GM19025 (cell line): ENCODE measurements at regions not wholly inside any gene's neighbourhood (a gene's known extent, or its start where the extent isn't known, plus 50 kb on each side); places are given as distances from the start of the nearest gene placed in this dataset.

Experiments used
- ATAC-seq: cut with Tn5 transposase; IDR thresholded peaks from one replicate; pipeline ENCODE4 v1.9.1; 2021; ENCODE audit warnings: mild to moderate bottlenecking, low read depth, moderate library complexity; ENCODE audit not compliant: unreplicated experiment

DNA sequence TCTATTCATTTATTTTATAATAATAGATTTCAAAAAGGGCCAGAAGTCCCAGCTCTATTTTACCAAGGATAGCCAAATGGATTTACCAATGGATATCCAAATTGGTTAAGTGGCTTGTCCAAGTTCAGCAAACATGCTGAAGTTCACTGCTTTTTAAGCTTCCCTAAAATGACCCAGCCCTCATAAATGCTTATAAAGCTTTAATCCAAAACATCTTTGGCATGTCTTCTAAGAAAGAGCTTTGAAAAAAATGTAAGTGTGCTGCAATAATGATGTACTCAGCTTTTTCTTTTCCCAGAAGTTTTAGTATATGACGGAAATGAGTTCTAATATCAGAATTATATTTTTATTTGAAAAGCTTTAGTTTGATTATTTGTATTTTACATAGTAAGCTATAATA, 451.5 kb upstream of the ADAMTS5 start:
- no peak for ATAC-seq

DNA sequence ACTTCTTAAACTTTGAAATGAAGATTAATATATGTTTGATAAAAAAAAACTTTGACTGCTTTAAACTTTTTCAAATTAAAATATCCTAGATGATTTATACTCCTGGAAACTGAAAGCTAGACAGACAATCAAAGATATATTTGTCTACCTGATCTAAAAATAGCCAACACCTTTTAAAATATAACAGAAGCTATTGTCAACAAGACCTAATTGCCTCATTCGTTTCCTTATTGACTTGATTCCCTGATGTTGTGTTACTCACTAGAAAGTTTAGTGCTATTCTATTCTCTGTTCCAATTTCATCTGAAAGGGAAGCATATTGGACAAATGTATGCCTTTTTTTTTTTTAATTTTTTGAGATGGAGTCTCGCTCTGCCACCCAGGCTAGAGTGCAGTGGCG, 445.6 kb upstream of the ADAMTS5 start:
- ATAC-seq = no peak

DNA sequence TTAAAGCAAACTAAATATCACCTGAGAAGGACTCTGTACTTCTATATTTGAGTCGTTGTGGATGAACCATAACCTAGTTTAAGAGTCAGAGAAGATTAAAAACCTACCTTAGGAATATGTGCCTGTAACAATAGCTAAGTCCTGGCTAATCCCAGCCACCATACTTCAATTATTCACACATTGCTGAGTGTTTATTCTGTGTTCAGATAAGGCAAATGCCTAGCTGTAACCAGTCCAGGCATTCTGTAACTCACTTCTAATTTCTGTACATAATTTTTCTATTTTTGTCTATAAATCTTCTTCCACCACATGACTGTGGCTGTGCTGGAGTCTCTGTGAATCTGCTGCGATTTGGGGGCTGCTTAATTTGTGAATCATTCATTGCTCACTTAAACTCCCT, 441.9 kb upstream of the ADAMTS5 start:
- no peak for ATAC-seq

DNA sequence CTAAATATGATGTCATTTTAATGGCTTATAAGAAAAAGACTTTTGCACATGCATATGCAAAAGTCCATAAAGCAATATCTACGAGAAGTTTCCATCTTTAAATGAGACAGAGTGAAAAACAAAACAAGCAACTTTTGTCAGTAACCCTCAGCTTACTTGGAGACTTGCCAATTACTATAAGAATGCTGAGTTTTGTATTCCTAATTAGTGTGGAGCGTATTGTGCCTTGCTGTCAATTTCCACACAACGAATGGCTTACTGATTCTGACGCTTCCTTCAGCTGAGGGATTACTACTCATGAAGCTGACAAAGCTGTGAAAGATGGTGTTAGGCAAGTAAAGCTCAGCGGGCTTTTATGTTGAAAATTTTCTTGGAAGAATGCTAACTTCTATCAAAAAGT, 440.4 kb upstream of the ADAMTS5 start:
- ATAC-seq = no peak

DNA sequence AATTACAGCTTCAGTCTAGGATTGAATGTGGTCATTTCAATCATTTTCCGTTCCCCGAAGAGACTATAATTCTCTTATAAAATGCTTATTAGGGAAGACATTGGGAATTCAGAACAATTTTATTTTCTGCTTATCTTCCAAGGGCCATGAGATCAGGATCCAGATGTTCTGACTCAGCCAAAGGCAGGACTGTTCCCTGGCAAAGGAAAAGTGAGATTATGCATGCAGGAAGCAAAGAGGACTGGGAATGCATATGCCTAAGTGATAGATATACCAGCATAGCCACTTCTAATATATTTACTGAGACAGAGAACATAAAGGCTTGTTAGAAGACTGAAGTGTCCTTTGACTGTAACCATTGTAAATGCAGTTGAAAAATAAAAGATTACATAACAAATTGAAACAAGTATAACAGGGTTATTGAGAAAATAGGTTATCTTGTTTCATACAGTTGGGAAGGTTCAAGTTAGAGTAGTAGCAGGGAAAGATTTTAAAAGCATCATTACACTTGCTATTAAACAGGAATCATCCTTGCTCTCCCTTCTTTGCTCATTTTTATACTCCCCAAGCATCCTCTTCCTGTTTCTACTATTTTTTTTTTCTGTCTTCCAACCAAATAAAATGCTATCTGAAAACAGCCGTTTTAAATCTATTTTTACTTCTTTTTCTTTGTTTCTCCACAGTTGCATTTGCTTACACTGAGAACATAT, 439.6 kb upstream of the ADAMTS5 start:
- ATAC-seq = no peak

DNA sequence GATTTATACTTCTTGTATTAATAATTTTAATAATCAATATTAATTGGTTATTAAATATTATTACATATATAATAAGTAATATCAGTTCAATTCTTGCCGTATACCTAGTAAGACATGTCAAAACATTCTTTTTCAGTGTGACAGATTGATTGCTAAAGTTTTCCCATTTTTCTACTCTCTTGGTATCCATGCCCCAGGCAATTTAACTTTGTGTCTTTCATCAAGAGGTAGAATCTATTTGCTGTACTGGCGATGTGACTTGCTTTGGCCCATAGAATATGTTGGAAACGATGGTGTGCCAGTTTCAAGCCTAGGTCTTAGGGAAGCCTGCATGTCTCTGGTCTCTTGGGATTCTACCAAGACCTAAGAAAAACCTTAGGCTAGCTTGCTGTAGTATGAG, 436.1 kb upstream of the ADAMTS5 start:
- ATAC-seq = no peak

DNA sequence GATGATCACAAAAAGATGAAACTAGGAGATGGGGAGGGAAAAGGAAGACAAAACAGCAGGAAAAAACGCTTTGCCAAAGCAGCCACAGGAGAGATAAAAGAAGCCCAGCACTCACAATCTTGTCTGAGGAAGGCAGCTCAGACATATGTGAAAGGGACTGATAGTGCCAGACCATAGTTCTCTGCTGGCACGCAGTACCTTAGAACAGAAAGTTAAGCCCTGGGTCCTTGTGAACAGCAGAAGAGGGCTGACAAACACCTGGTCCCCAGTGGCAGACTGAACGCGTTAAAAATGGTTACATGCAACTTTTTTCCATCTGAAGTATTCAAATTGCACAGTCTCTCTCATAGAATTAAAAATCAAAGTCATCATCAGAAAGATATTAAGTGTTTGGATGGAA, 433.2 kb upstream of the ADAMTS5 start:
- ATAC-seq = no peak

DNA sequence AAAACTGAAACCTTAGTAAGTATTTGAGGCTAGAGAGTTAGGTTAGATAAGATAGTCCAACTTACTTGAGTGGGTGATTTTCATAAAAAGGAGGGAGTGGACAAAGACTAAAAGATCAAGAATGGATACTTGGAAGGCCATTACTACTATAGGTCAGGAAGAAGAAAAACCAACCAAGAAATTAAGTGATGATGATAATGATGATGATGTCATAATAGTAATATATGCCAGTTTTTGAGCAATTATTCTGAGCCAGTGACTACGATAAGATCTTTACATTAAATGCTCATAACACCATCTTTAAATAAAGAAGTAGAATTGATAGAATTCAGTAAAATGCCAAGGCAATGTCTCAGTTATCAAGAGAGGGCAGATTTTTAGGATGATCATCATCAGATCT, 430.7 kb upstream of the ADAMTS5 start:
- ATAC-seq = no peak

DNA sequence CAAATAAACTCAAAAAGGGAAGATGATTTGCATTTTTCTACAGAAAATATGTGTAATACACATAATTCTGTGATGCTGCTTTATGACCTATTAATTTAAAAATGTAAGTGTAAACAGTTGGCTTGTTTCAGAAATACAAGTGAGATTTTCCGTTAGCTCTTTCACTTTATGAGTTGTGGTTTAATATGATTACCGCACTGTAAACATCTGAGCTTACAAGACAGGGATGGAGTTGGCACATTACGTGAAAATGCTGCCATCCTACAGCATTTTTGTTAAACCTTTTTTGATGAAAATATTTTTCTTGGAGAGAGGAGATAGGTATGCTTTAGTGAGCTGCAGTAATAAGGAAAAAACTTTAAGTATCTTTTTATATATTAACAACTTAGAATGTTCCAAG, 426.8 kb upstream of the ADAMTS5 start:
- ATAC-seq = no peak

DNA sequence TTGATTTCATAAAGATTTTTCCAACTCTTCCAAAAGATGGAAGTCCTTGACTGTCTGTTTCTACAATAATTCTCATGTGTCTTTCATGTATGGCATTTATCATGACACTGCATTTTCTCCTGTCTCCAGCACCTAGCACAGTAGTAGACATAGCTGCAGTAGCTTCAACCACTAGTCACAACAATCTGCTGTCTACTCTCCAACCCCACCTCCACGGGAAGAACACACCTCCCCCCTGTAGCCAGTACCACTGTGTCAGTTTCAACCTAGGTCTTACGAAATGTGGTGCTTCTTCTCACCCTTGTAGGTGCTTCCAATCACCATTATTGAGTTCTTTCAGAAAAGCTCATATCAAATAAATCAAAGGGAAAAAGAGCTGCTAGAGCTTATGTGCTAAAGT, 425.1 kb upstream of the ADAMTS5 start:
- no peak for ATAC-seq

DNA sequence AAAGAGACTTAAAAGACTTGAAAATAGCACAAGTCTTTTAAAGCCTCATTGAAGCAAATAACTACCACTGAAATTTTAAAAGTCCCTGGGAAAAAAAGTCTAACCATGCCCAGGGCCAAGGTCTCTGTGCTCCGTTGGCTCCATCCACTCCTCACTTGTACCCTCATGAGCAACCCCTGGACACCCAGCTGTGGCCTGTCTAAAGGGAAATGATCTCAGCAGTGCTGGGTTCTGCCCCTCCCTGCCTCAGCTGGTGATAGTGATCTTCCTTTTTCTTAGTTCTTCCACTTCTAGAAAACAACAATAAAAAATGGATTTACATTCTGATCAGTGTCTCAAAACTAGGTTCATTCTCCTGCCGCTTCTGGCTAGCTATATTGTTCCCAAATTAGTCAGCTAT, 423.5 kb upstream of the ADAMTS5 start:
- no peak for ATAC-seq

DNA sequence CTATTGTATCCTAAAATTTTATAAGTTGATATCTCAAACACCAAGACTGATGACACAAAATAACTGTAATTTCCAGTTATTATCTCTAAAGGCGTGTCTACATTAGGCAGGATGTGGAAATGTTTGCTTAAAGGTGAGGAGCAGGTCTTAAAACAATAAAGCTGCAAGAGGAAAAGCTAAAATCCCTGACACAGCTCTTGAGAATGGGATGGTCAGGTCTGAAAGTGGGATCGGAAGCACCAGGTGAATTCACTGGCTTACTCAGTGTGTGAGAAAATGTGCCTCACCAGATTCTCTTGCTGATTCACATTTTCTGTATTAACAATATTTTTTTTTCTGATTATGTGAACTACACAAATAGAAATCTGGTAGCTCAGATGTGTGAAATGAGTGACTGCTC, 421.9 kb upstream of the ADAMTS5 start:
- ATAC-seq = no peak

DNA sequence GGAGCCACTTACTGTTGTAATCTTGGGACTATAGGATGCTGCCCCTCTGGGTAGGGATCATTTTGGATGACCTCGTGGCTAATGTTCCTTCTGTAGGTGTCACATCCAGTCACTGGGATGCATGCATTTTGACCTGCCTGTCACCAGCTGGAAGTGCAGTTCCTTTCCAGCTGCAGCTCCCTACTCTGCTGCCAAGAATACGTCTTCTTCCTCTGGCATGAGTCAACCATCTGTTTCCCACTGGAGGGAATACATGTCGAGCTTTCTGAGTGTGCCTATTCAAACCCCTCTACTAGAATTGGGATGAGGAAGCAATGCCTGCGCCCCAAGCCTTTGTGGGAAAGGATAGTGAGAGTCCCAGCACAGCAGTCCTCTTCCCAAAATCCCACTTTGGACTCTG, 415.5 kb upstream of the ADAMTS5 start:
- ATAC-seq = no peak

DNA sequence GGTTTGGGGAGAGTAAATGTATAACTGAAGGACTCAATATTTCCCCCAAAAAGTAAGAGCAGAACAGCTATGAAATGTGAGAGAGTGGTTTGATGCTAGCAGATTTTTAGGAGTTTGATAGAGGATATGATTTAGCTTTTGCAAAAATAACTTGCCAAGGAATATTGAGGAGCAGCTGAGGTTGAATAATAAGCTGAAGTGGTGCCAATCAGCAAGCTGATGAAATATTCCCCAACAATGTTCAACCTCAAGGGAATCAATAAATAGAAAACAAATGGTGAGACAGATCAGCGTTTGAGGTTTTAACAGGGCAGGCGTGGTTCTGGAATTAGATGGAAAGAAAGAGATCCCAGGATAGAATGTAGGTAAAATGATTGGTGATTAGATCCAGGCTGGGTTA, 413.4 kb upstream of the ADAMTS5 start:
- ATAC-seq = no peak

DNA sequence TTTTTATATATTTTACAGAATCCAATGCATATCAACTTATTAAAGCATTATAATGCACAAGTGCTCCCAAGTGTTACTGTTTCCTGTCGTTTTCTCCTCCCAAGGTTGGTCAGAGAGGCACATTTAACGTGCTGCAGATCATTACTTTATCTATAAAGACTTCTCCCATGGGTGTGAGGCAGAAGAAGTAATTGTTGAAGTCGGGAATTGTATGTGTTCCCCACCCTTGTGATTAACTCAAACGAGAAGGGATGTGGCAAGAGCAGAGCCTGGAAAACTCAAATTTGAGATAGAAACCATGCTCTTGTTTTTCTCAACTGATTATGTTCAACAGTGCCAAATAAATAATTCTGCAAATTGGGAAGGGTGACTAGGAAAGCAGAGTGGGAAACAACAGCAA, 412.5 kb upstream of the ADAMTS5 start:
- no peak for ATAC-seq

DNA sequence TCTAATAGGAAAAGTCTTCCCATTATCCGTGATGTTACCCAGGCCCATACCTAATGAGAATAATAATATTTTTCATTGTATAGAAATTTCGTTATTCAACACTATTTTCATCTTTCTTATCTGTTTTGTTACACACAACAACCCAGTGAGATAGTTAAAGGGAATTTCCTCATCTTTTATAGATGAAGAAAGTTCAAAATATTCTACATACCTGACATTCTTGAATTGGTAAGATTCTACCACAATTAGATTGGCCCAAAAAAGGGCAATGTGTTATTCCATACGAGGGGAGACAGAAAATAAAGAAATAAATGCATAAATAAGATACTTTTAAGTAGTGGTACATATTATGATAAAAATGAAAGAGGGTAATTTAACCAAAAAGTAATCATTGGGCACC, 405.5 kb upstream of the ADAMTS5 start:
- ATAC-seq = no peak

DNA sequence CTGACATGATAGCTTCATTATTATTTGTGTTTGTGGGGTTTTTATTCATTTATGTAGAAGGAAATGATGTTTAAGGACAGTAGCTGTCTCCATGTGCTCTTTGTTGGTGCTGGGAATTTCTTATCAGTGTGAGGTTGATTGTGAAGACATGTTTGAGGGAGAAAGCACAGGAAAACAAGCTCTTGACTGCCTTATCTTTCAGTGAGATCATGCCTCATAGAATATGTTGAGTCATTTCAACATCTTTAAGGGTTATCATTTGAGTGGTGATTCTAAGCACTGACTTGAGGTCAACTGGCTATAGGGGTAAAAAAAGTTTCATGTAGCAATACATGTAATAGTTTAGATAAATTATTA, 405.1 kb upstream of the ADAMTS5 start:
- no peak for ATAC-seq

DNA sequence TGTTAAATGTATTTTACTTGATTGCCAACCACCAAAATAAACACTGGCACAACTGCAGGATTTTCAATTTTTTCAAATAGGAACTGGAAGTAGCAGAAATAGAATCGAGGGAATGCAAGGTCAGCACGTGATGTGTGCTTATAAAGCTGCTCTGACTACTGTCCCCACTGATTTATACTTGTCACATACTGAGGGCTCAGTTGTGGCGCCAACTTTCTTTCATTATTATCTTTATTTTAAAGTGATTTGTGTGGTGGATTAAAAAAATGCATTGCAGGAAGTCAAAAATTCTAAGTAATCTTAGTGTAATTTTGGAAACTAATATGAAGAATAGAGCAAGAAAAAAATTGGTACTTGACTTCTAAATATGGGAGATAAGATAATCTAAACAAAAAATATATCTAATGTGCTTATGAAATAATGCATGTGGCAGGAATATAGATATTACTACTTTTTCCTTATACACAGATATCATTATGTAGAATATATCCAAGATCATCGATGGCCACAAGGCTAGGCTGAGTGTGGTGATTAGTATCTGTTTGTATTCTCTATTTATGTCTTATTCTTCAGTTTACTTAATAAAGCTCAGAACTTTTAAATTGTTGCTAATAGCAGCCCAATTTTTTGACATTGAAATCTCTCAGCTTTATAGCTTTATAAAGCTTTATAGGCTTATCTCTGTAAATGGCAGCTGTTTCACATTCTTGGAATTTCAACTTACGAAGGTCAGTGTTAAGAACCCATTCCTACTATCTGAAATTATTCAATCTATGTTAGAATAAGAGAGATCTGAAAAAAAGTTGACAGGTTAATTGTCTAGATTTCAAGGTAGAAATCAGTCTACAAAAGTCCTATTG, 404.5 kb upstream of the ADAMTS5 start:
- ATAC-seq = no peak

DNA sequence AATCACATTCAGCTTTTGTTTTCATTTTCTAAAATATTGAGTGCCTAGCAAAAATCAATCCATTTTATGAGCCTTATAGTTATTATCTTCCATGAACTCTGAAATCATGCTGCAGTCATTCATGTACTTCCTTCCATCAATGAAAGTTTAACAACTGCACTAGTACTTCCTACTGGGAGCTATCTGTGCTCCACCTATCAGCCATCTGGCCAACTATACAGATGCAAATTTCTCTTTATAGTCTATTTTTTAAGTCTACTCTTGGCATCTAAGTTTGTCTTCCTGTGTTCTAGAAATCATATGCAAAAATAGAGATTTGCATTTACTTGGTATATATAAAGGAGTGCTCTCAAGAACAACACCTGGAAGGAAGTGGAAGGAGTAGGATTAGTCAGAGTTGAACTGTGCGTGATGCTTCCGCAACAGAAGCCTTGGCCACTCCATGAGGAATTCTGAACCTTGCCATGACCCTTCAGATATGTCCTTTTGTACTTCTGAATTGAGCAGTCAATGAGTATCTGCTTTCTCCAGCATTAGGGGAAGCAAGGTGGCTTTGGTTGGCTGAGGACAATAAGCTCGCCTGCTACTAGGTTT, 403.2 kb upstream of the ADAMTS5 start:
- no peak for ATAC-seq

DNA sequence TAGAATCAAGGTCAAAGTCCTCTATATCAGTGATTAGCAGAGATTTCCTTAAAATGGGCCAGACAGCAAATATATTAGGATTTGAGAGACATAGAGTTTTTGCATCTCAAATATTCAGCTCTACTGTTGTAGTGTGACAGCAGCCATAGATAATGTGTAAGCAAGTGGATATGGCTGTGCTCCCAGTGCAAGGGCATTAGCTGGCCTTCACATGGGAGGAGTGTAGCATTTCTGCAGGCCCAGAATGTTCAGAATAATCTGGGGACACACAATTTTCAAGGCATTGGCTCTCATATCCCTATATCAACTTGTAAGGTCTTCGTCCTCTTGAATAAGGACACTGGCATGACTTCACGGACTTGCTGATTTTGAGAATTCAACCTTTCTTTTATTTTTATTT, 402.3 kb upstream of the ADAMTS5 start:
- ATAC-seq = no peak

DNA sequence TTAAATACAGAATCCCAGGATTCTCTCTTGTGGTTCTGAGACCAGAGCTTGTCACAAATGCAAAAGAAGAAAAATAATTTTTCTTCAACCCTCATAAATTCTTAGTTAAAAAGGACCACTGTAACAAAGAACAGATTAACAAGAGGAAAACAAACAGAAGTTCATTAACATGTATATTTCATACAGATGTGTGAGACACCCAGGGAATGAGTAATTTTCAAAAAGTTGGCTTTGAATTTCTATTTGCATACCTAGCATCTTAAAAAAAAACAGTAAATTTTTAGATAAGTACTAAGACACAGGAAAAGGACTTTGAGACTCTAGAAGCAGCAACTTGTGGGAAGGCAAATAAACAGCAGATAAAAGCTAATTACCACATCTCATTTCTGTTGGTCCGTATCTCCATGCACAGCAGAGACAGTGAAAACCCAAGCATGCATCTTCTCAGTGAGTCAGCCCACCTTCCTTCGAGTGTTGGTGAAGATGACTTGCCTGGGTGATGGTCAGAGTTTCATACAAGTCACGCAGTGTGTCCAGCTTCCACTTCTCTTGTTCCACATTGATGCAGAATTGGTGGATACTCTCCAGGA, 399.9 kb upstream of the ADAMTS5 start:
- no peak for ATAC-seq

DNA sequence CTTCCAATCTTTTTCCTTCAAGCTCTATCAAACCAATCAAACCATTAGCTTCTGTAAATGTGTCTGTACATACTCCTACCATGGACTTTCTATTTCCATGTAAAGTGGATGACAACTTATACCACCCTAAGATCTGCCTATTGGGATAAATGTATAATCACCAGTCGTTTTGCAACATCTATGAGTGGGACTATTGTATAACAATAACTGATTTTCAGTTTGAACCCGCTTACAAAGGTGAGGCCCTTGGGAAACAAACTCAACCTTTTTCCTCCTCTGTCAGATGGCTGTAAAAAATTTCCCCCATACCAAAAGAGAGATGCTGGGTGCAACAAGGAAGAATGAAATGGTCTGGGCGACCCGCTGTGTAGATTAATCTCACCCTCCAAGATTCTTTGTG, 399.1 kb upstream of the ADAMTS5 start:
- ATAC-seq = no peak
